Endothelial cell (in vitro differentiated cells): ENCODE measurements at regions not wholly inside any gene's neighbourhood (a gene's known extent, or its start where the extent isn't known, plus 50 kb on each side); places are given as distances from the start of the nearest gene placed in this dataset.

ENCODE experiments used
- DNase-seq: peaks from one replicate; pipeline ENCODE4 v3.0.0; 2021; ENCODE audit warnings: low spot score
- H3K27ac Mint-ChIP-seq: one replicate; pipeline ENCODE4 v1.8.0; 2021; ENCODE audit warnings: mixed read lengths, inconsistent platforms; ENCODE audit not compliant: unreplicated experiment
- H3K27me3 Mint-ChIP-seq: one replicate; pipeline ENCODE4 v1.8.0; 2021; ENCODE audit warnings: mild to moderate bottlenecking, moderate library complexity, mixed read lengths, inconsistent platforms; ENCODE audit not compliant: unreplicated experiment
- H3K36me3 Mint-ChIP-seq: one replicate; pipeline ENCODE4 v1.8.0; 2021; ENCODE audit warnings: mild to moderate bottlenecking, low read depth, mixed read lengths, inconsistent platforms; ENCODE audit not compliant: unreplicated experiment
- H3K4me1 Mint-ChIP-seq: one replicate; pipeline ENCODE4 v1.8.0; 2021; ENCODE audit warnings: mild to moderate bottlenecking, mixed read lengths, inconsistent platforms; ENCODE audit not compliant: unreplicated experiment
- H3K4me3 Mint-ChIP-seq: one replicate; pipeline ENCODE4 v1.8.0; 2021; ENCODE audit warnings: mild to moderate bottlenecking, mixed read lengths, inconsistent platforms; ENCODE audit not compliant: unreplicated experiment
- H3K9me3 Mint-ChIP-seq: one replicate; pipeline ENCODE4 v1.8.0; 2021; ENCODE audit warnings: mixed read lengths, inconsistent platforms; ENCODE audit not compliant: unreplicated experiment
- TF ChIP-seq, protein P1 (sequence below): fragments of 200-600 bp; sonication (generic); IDR thresholded peaks from one replicate; pipeline ENCODE4 v1.5.0; 2021; ENCODE audit warnings: antibody characterized with exemption; ENCODE audit not compliant: unreplicated experiment

DNA sequence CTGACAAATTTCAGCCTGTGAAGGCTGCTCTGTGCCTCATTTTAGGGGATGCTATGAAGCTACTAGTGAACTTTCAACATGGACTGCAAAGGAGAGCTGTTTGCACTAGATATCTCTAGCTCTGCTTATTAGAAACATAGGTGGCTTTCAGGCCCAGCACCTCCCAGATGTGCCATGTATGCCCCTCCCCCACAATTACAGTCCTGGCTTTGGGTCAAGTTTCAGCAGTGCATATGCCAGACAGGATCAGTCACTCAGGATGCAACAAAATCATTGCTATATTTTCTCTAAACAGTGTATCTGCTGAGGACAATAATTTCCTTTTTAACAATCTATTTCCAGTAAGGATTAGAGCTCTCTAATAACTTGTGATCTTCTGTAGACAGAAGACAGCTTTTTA lies 178.8 kb upstream of the STAC start:
- Mint-ChIP-seq H3K9me3 (no peaks in the 10 kb centered on the region), H3K27me3 (no peaks in the 10 kb centered on the region), H3K27ac (no peak overlapping the region), H3K4me3 (no peak overlapping the region), H3K36me3 (no peaks in the 10 kb centered on the region), H3K4me1 (no peaks in the 10 kb centered on the region)
- TF ChIP-seq, protein P1, sequence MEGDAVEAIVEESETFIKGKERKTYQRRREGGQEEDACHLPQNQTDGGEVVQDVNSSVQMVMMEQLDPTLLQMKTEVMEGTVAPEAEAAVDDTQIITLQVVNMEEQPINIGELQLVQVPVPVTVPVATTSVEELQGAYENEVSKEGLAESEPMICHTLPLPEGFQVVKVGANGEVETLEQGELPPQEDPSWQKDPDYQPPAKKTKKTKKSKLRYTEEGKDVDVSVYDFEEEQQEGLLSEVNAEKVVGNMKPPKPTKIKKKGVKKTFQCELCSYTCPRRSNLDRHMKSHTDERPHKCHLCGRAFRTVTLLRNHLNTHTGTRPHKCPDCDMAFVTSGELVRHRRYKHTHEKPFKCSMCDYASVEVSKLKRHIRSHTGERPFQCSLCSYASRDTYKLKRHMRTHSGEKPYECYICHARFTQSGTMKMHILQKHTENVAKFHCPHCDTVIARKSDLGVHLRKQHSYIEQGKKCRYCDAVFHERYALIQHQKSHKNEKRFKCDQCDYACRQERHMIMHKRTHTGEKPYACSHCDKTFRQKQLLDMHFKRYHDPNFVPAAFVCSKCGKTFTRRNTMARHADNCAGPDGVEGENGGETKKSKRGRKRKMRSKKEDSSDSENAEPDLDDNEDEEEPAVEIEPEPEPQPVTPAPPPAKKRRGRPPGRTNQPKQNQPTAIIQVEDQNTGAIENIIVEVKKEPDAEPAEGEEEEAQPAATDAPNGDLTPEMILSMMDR, result no peak
- DNase-seq, result no peak

DNA sequence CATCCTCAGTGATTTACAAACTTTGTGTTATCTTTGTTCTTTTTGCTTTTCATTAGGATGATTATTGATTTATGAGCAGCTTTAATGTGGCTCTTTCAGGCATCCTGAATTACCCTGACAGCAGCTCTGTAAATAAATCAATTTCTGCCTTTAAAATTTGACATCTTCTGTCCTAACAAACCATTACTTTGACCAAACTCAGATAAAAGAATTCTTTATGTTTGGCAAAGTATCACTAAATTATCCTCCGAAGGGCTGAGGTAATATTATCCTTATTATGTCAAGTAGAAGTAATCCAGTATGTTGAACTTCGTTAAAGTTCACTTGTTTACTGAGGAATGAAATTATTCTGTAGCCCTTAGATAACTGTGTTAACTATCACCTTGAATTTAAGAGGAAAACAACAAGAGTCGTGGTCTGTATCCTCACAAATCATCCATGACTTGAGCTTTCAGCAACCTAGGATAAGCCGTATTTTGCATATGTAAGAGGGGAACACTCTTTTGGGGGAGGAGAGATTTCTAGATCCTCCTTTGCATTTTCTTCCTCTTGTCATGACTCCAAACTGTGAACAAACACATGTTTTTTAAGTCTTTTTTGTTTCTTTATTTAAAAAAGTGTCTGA lies 173.2 kb upstream of the STAC start:
- no peaks in the 10 kb centered on the region for H3K27me3 Mint-ChIP-seq
- H3K27ac Mint-ChIP-seq, result no peak overlapping the region
- no peaks in the 10 kb centered on the region for H3K36me3 Mint-ChIP-seq
- no peaks in the 10 kb centered on the region for H3K9me3 Mint-ChIP-seq
- DNase-seq, result no peak
- TF ChIP-seq, protein P1, result no peak
- no peaks in the 10 kb centered on the region for H3K4me1 Mint-ChIP-seq
- no peak overlapping the region for H3K4me3 Mint-ChIP-seq

DNA sequence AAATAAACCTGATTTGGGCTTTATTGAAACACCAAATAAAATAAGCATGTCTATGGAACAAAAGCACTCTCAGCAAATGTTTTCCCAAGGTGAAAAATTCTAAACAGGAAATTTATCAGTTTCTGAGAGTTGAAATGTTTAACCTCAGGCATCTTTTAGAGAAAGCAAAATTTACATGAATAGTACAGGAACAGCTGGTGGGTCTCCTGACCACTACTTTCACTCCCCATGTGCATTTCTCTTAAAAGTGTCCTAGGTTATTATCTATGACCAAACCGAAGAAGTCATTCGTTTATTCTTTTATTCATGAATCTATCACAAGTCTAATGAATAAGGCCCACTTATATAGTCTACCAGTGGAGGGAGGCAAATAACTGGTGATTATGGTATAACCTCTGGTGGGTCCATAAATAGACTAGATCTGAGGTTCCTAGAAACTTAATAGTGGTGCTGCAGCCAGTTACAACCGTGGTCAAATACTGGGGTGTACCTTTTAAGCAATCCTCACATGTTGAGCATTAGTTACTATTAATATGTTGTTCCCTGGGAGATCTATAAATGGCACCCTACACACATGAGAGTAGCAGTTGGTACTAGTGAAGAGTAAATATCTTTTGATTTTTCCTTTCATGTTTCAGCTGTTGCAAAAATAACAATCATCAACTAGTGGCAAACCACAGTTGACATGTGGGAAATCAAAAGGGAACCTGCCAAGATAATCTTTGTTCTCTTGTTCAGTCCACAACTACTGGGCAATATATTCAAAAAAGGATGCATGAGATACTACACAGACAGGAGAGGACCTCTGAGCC lies 169.3 kb upstream of the STAC start:
- DNase-seq, result no peak
- TF ChIP-seq, protein P1, result no peak
- H3K4me3 Mint-ChIP-seq, result no peak overlapping the region
- no peaks in the 10 kb centered on the region for H3K4me1 Mint-ChIP-seq
- no peaks in the 10 kb centered on the region for H3K9me3 Mint-ChIP-seq
- H3K27me3 Mint-ChIP-seq, result no peaks in the 10 kb centered on the region
- no peaks in the 10 kb centered on the region for H3K36me3 Mint-ChIP-seq
- H3K27ac Mint-ChIP-seq, result no peak overlapping the region

DNA sequence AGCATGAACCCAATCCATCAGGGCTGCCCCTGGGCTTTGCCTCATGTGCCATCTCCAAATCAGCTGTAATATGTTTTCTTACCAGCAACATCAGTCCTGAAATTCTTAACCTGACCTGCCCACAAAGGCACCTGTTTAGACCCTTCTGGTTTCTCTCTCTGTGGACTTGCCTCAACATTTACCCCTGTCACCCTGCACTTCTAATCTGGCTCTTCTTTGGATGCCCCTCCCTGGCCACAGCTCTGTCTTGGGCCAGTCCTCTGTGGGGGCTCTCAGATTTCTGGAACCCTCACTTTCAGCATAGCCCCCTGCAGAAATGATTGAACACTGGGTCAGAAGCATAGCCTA lies 168.7 kb upstream of the STAC start:
- H3K4me3 Mint-ChIP-seq, result no peak overlapping the region
- no peaks in the 10 kb centered on the region for H3K9me3 Mint-ChIP-seq
- H3K4me1 Mint-ChIP-seq, result no peaks in the 10 kb centered on the region

More for the DNA sequence above, 168.7 kb upstream of the STAC start:
- H3K27me3 Mint-ChIP-seq, result no peaks in the 10 kb centered on the region
- H3K27ac Mint-ChIP-seq, result no peak overlapping the region
- no peaks in the 10 kb centered on the region for H3K36me3 Mint-ChIP-seq
- DNase-seq, result no peak
- TF ChIP-seq, protein P1, result no peak
